HG03565 (cell line): ENCODE measurements at regions not wholly inside any gene's neighbourhood (a gene's known extent, or its start where the extent isn't known, plus 50 kb on each side); places are given as distances from the start of the nearest gene placed in this dataset.

Source experiments
- ATAC-seq: cut with Tn5 transposase; IDR thresholded peaks from one replicate; pipeline ENCODE4 v1.9.1; 2021; ENCODE audit warnings: mild to moderate bottlenecking, moderate library complexity; ENCODE audit not compliant: unreplicated experiment

- no peak for ATAC-seq
Measured at GRCh38 chr20:4560667-4561066, 125.6 kb upstream of the PRNP start.

- ATAC-seq, result no peak
Measured at GRCh38 chr20:4559906-4560305, 126.3 kb upstream of the PRNP start.

GRCh38 chr20:4559106-4559505 lies 127.2 kb upstream of the PRNP start:
- ATAC-seq, result no peak

- ATAC-seq, result no peak
Measured at GRCh38 chr20:4556781-4557180, 129.5 kb upstream of the PRNP start.

- no peak for ATAC-seq
Measured at GRCh38 chr20:4555188-4555890, 130.9 kb upstream of the PRNP start.

- no peak for ATAC-seq
Measured at GRCh38 chr20:4554346-4554745, 131.9 kb upstream of the PRNP start.

GRCh38 chr20:4552075-4552640 lies 134.1 kb upstream of the PRNP start:
- no peak for ATAC-seq

- ATAC-seq, result no peak
Measured at GRCh38 chr20:4550740-4551139, 135.5 kb upstream of the PRNP start.

GRCh38 chr20:4549711-4550259 lies 136.5 kb upstream of the PRNP start:
- ATAC-seq, result no peak

GRCh38 chr20:4548552-4548951 lies 137.7 kb upstream of the PRNP start:
- no peak for ATAC-seq

- ATAC-seq, result no peak
Measured at GRCh38 chr20:4546786-4547185, 139.5 kb upstream of the PRNP start.

- no peak for ATAC-seq
Measured at GRCh38 chr20:4546342-4546741, 139.9 kb upstream of the PRNP start.

- no peak for ATAC-seq
Measured at GRCh38 chr20:4545526-4545925, 140.7 kb upstream of the PRNP start.

GRCh38 chr20:4544765-4545164 lies 141.5 kb upstream of the PRNP start:
- no peak for ATAC-seq

- no peak for ATAC-seq
Measured at GRCh38 chr20:4542270-4542669, 144.0 kb upstream of the PRNP start.

GRCh38 chr20:4534315-4534714 lies 151.9 kb upstream of the PRNP start:
- no peak for ATAC-seq

- no peak for ATAC-seq
Measured at GRCh38 chr20:4533368-4534133, 152.7 kb upstream of the PRNP start.

- ATAC-seq, result no peak
Measured at GRCh38 chr20:4532772-4533171, 153.5 kb upstream of the PRNP start.

- ATAC-seq, result no peak
Measured at GRCh38 chr20:4524792-4525191, 161.5 kb upstream of the PRNP start.

GRCh38 chr20:4524307-4524706 lies 161.9 kb upstream of the PRNP start:
- no peak for ATAC-seq

- no peak for ATAC-seq
Measured at GRCh38 chr20:4522310-4522709, 163.9 kb upstream of the PRNP start.
